Lung (tissue), 11 donors: ENCODE measurements at regions not wholly inside any gene's neighbourhood (a gene's known extent, or its start where the extent isn't known, plus 50 kb on each side); places are given as distances from the start of the nearest gene placed in this dataset.

ENCODE experiments used
- ATAC-seq: fragments of 200-7000 bp; cut with Tn5 transposase; one replicate; pipeline ENCODE4 v1.9.1; 2020; ENCODE audit warnings: moderate number of reproducible peaks; ENCODE audit not compliant: insufficient read depth, low FRiP score
- DNase-seq, 3 donors: peaks; one replicate each; pipeline ENCODE4 v3.0.0-alpha.2; 2013 to 2017
- H3K27ac ChIP-seq, 2 donors: one replicate each; pipeline ENCODE4 v1.5.1; 2013; ENCODE audit warnings: mild to moderate bottlenecking in 2 of 2, moderate library complexity in 2 of 2, control low read depth in 1 of 2, inconsistent platforms in 1 of 2, low read depth in 1 of 2, low read length in 1 of 2
- H3K27me3 ChIP-seq, 3 donors: one replicate each; pipeline ENCODE4 v1.5.1; 2013; ENCODE audit warnings: low read length in 2 of 3; ENCODE audit not compliant: control insufficient read depth in 3 of 3, insufficient read depth in 3 of 3
- H3K36me3 ChIP-seq, 4 donors: one replicate each; pipeline ENCODE4 v1.5.1; 2013; ENCODE audit warnings: low read length in 4 of 4, mild to moderate bottlenecking in 1 of 4, moderate library complexity in 1 of 4; ENCODE audit not compliant: control insufficient read depth in 4 of 4, insufficient read depth in 4 of 4
- H3K4me1 ChIP-seq, 5 donors: one replicate each; pipeline ENCODE4 v1.5.1; 2013; ENCODE audit warnings: low read length in 5 of 5, mild to moderate bottlenecking in 2 of 5, moderate library complexity in 1 of 5; ENCODE audit not compliant: control insufficient read depth in 5 of 5, insufficient read depth in 5 of 5
- H3K4me3 ChIP-seq: one replicate; pipeline ENCODE4 v1.5.1; 2013; ENCODE audit warnings: mild to moderate bottlenecking, control low read depth, moderate library complexity
- H3K9ac ChIP-seq, 2 donors: one replicate each; pipeline ENCODE4 v1.5.1; 2013; ENCODE audit warnings: low read length in 2 of 2, control low read depth in 1 of 2; ENCODE audit not compliant: insufficient read depth in 1 of 2
- H3K9me3 ChIP-seq, 4 donors: one replicate each; pipeline ENCODE4 v1.5.1; 2013; ENCODE audit warnings: low read length in 3 of 4, mild to moderate bottlenecking in 1 of 4, moderate library complexity in 1 of 4; ENCODE audit not compliant: control insufficient read depth in 4 of 4, insufficient read depth in 3 of 4
- WGBS, 2 donors: extraction: QIAGEN DNeasy Blood & Tissue Kit; methylation state at CpG; one replicate each; pipeline ENCODE4 v1.1.7; 2013; 5-methylcytosine and 5-hydroxymethylcytosine counted together
- TF ChIP-seq, protein P1 (sequence below): IDR thresholded peaks from 2 replicates; pipeline ENCODE4 v1.5.1; 2012; ENCODE audit warnings: mild to moderate bottlenecking; ENCODE audit errors: control extremely low read depth, extremely low read depth
- donor health status: control.
- donor health status: control.
- donor health status: Bipolar disorder and iron deficiency.
- donor health status: healthy.
- donor health status: DM: yes; HTN: yes; CAD: no.

- Histone ChIP-seq H3K4me1 (no peaks in the 10 kb centered on the region), H3K9ac (no peak overlapping the region), H3K9me3 (no peaks in the 10 kb centered on the region), H3K27me3 (no peaks in the 10 kb centered on the region), H3K4me3 (no peak overlapping the region), H3K36me3 (no peaks in the 10 kb centered on the region), H3K27ac (no peak overlapping the region)
- DNase-seq (no peak), ATAC-seq (no peak)
- WGBS, 2 donors = 65 to 74% methylated on average over 4 of the region's 4 CpGs
- TF ChIP-seq, protein P1, sequence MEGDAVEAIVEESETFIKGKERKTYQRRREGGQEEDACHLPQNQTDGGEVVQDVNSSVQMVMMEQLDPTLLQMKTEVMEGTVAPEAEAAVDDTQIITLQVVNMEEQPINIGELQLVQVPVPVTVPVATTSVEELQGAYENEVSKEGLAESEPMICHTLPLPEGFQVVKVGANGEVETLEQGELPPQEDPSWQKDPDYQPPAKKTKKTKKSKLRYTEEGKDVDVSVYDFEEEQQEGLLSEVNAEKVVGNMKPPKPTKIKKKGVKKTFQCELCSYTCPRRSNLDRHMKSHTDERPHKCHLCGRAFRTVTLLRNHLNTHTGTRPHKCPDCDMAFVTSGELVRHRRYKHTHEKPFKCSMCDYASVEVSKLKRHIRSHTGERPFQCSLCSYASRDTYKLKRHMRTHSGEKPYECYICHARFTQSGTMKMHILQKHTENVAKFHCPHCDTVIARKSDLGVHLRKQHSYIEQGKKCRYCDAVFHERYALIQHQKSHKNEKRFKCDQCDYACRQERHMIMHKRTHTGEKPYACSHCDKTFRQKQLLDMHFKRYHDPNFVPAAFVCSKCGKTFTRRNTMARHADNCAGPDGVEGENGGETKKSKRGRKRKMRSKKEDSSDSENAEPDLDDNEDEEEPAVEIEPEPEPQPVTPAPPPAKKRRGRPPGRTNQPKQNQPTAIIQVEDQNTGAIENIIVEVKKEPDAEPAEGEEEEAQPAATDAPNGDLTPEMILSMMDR = no peak
Observed at GRCh38 chr16:26531290-26531730, 535.4 kb upstream of the C16orf82 start.

DNA sequence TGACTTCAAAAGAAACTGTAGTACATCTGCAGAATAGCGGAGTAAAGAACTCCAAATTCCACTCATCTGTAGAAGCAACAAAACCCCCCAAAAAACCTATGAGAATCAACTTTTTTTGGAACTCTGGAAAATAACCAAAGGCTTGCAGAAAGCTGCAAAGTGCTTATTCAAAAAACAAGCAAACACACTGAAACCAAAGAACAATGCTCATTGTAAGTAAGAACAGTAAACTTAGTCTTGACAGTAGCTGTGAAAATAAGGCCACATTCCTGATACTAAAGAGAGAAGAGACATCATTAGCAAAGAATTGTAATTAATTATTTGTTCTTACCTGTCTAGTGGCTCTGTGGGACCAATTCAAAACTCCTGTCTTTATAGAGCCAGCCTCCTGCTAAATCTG, 534.3 kb upstream of the C16orf82 start:
- Histone ChIP-seq H3K36me3 (no peaks in the 10 kb centered on the region), H3K27ac (no peak overlapping the region), H3K27me3 (no peaks in the 10 kb centered on the region), H3K4me1 (no peaks in the 10 kb centered on the region), H3K9ac (no peak overlapping the region), H3K4me3 (no peak overlapping the region), H3K9me3 (no peaks in the 10 kb centered on the region)
- WGBS, 2 donors = 94 to 100% methylated on average over 1 of the region's 1 CpG
- DNase-seq (no peak), ATAC-seq (no peak)
- TF ChIP-seq, protein P1 = no peak

DNA sequence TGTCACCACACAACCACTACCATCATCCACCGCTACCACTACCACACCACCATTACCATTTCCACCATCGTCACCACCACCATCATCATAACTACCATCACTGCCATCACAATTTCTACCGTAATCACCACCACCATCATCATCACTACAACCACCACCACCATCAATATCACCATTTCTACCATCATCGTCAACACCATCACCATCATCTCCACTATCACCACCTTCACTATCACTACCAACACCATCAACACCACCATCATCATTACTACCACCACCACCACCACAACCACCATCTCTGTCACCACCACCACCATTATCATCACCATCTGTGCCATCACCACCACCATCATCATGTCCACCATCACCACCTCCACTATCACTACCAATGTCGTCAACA, 524.5 kb upstream of the C16orf82 start:
- TF ChIP-seq, protein P1 = no peak
- peaks cover 0 to 5% (median 0%) of the 10 kb centered on the region in 4 donors for H3K9me3 ChIP-seq
- no peak overlapping the region for H3K9ac ChIP-seq
- ATAC-seq = no peak
- WGBS, 2 donors = 93 to 97% methylated on average over 5 of the region's 5 CpGs
- no peaks in the 10 kb centered on the region for H3K27me3 ChIP-seq
- no peak overlapping the region for H3K4me3 ChIP-seq
- H3K27ac ChIP-seq = no peak overlapping the region
- DNase-seq = no peak
- H3K36me3 ChIP-seq = no peaks in the 10 kb centered on the region
- no peaks in the 10 kb centered on the region for H3K4me1 ChIP-seq

DNA sequence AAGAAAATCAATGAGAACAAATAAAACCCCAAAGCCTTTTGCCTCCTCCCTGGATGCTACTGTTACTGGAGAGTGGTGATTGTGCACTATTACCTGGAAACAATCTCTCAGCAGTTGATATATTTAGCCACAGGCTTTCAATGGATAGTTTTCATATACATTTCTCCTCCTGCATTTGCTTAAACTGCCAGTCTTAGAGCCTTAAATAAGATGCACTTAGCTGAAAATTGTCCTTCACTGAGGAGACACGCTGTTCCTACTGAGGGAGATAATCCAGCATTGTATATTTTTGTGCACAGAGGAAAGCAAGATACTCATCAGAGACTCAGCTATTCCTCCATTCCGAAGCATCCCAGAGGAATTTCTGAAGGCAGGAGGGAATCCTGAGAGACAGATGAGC, 520.2 kb upstream of the C16orf82 start:
- TF ChIP-seq, protein P1 = no peak
- H3K9ac ChIP-seq = no peak overlapping the region
- no peak overlapping the region for H3K27ac ChIP-seq

More for the DNA sequence above, 520.2 kb upstream of the C16orf82 start:
- no peak for DNase-seq
- Histone ChIP-seq H3K9me3 (peaks cover 0 to 5% (median 0%) of the 10 kb centered on the region in 4 donors), H3K27me3 (no peaks in the 10 kb centered on the region), H3K4me3 (no peak overlapping the region), H3K36me3 (no peaks in the 10 kb centered on the region), H3K4me1 (no peaks in the 10 kb centered on the region)
- WGBS, 2 donors = 77 to 80% methylated on average over 2 of the region's 2 CpGs
- no peak for ATAC-seq
